GM23338 (cell line): ENCODE measurements at regions not wholly inside any gene's neighbourhood (a gene's known extent, or its start where the extent isn't known, plus 50 kb on each side); places are given as distances from the start of the nearest gene placed in this dataset.

Source experiments
- ATAC-seq: fragments of 200-7000 bp; cut with Tn5 transposase; 3 replicates; pipeline ENCODE4 v1.9.1; 2020
- DNase-seq: peaks from one replicate; pipeline ENCODE4 v3.0.0-alpha.2; 2015; ENCODE audit warnings: low spot score
- H2AFZ ChIP-seq: fragments of 200-600 bp; sonication (generic); 2 replicates; pipeline ENCODE4 v1.8.0; 2016; ENCODE audit warnings: antibody characterized with exemption, mild to moderate bottlenecking, moderate library complexity
- H3F3A ChIP-seq: fragments of 200-600 bp; sonication (generic); replicated peaks from 2 replicates; pipeline ENCODE4 v1.8.0; 2017; ENCODE audit warnings: antibody characterized with exemption, mixed run types, low read depth
- H3K27ac ChIP-seq: fragments of 200-600 bp; sonication (generic); 2 replicates; pipeline ENCODE4 v1.6.1; 2016; ENCODE audit warnings: low read depth
- H3K27me3 ChIP-seq: fragments of 200-600 bp; sonication (generic); 2 replicates; pipeline ENCODE4 v1.8.0; 2016; ENCODE audit warnings: mild to moderate bottlenecking, mixed run types, moderate library complexity; ENCODE audit not compliant: insufficient read depth
- H3K36me3 ChIP-seq: fragments of 200-600 bp; sonication (generic); 2 replicates; pipeline ENCODE4 v1.8.0; 2016; ENCODE audit warnings: mild to moderate bottlenecking; ENCODE audit not compliant: insufficient read depth
- H3K4me1 ChIP-seq: fragments of 200-600 bp; sonication (generic); 2 replicates; pipeline ENCODE4 v1.8.0; 2016; ENCODE audit warnings: mild to moderate bottlenecking, moderate library complexity; ENCODE audit not compliant: insufficient read depth
- H3K4me2 ChIP-seq: fragments of 200-600 bp; sonication (generic); 2 replicates; pipeline ENCODE4 v1.7.1; 2017; ENCODE audit warnings: mixed run types
- H3K4me3 ChIP-seq: fragments of 200-600 bp; sonication (generic); 2 replicates; pipeline ENCODE4 v1.6.1; 2016; ENCODE audit warnings: mixed run types
- H3K79me2 ChIP-seq: fragments of 200-600 bp; sonication (generic); replicated peaks from 2 replicates; pipeline ENCODE4 v1.8.0; 2017; ENCODE audit warnings: mild to moderate bottlenecking; ENCODE audit not compliant: insufficient read depth
- H3K9me2 ChIP-seq: fragments of 200-600 bp; sonication (generic); 2 replicates; pipeline ENCODE4 v1.8.0; 2017; ENCODE audit not compliant: insufficient read depth
- H4K20me1 ChIP-seq: fragments of 200-600 bp; sonication (generic); replicated peaks from 2 replicates; pipeline ENCODE4 v1.8.0; 2017; ENCODE audit warnings: mild to moderate bottlenecking; ENCODE audit not compliant: insufficient read depth
- H3K27ac Mint-ChIP-seq: 2 replicates; pipeline ENCODE4 v1.8.0; 2020; ENCODE audit warnings: inconsistent platforms, mild to moderate bottlenecking, moderate library complexity, mixed read lengths
- H3K27me3 Mint-ChIP-seq: 3 replicates; pipeline ENCODE4 v1.8.0; 2022; ENCODE audit warnings: low read depth, mild to moderate bottlenecking, moderate library complexity, mixed read lengths, inconsistent platforms; ENCODE audit not compliant: insufficient read depth, poor library complexity
- H3K36me3 Mint-ChIP-seq: 3 replicates; pipeline ENCODE4 v1.8.0; 2021; ENCODE audit warnings: low read depth, mild to moderate bottlenecking, inconsistent platforms, moderate library complexity, mixed read lengths
- H3K4me1 Mint-ChIP-seq: 3 replicates; pipeline ENCODE4 v1.8.0; 2020; ENCODE audit warnings: mild to moderate bottlenecking, inconsistent platforms, mixed read lengths
- H3K4me3 Mint-ChIP-seq: 3 replicates; pipeline ENCODE4 v1.8.0; 2021; ENCODE audit warnings: moderate library complexity, mild to moderate bottlenecking, inconsistent platforms, mixed read lengths
- H3K9me3 Mint-ChIP-seq: 3 replicates; pipeline ENCODE4 v1.8.0; 2020; ENCODE audit warnings: moderate library complexity, mild to moderate bottlenecking, inconsistent platforms, mixed read lengths
- CREB1 ChIP-seq: fragments of 250-450 bp; sonication (Bioruptor Pico); IDR thresholded peaks from 2 replicates; pipeline ENCODE4 v1.5.0; 2020; ENCODE audit warnings: low read depth, mild to moderate bottlenecking, moderate library complexity
- CTCF ChIP-seq, 2 experiments: fragments of 200-600 bp in 1 of 2; sonication (generic) in 1 of 2; conservative IDR thresholded peaks; 2 replicates each; pipeline versions ENCODE4 v1.5.1 to v1.6.1; 2016 to 2017; ENCODE audit warnings: antibody characterized with exemption in 2 of 2, low read depth in 2 of 2, mild to moderate bottlenecking in 2 of 2, moderate library complexity in 1 of 2
- ETS1 ChIP-seq: IDR thresholded peaks from 2 replicates; pipeline ENCODE4 v1.6.1; 2016; ENCODE audit warnings: antibody characterized with exemption
- EZH2 ChIP-seq: fragments of 200-600 bp; sonication (generic); IDR thresholded peaks from one replicate; pipeline ENCODE4 v1.8.0; 2017; ENCODE audit warnings: antibody characterized with exemption, mild to moderate bottlenecking, low read depth; ENCODE audit not compliant: unreplicated experiment
- EZH2phosphoT487 ChIP-seq: fragments of 200-600 bp; sonication (generic); IDR thresholded peaks from one replicate; pipeline ENCODE4 v1.8.1; 2018; ENCODE audit warnings: antibody characterized with exemption; ENCODE audit not compliant: unreplicated experiment
- JUNB ChIP-seq: IDR thresholded peaks from one replicate; pipeline ENCODE4 v1.6.1; 2016; ENCODE audit warnings: antibody characterized with exemption; ENCODE audit not compliant: unreplicated experiment
- NANOG ChIP-seq: IDR thresholded peaks from 2 replicates; pipeline ENCODE4 v1.6.1; 2016; ENCODE audit warnings: antibody characterized with exemption, borderline replicate concordance
- POLR2AphosphoS5 ChIP-seq: IDR thresholded peaks from 2 replicates; pipeline ENCODE4 v1.6.1; 2016; ENCODE audit warnings: antibody characterized with exemption, low read depth
- REST ChIP-seq: IDR thresholded peaks from one replicate; pipeline ENCODE4 v1.6.1; 2018; ENCODE audit warnings: antibody characterized with exemption; ENCODE audit not compliant: unreplicated experiment
- STAT1 ChIP-seq: IDR thresholded peaks from one replicate; pipeline ENCODE4 v1.6.1; 2016; ENCODE audit warnings: antibody characterized with exemption; ENCODE audit not compliant: unreplicated experiment
- ZNF114 ChIP-seq: fragments of 250-450 bp; sonication (Bioruptor Pico); IDR thresholded peaks from 2 replicates; pipeline ENCODE4 v1.5.0; 2020; ENCODE audit warnings: mild to moderate bottlenecking, moderate library complexity
- ZNF331 ChIP-seq: fragments of 250-450 bp; sonication (Bioruptor Pico); IDR thresholded peaks from 2 replicates; pipeline ENCODE4 v1.5.0; 2020; ENCODE audit warnings: low read depth, mild to moderate bottlenecking, moderate library complexity
- ZNF462 ChIP-seq: fragments of 250-450 bp; sonication (Bioruptor Pico); IDR thresholded peaks from 2 replicates; pipeline ENCODE4 v1.5.0; 2020; ENCODE audit warnings: mild to moderate bottlenecking, moderate library complexity

- H3K36me3 ChIP-seq = no peaks in the 10 kb centered on the region
- DNase-seq (no peak), ATAC-seq (no peak)
- H3K9me2 ChIP-seq = no peaks in the 10 kb centered on the region
- Mint-ChIP-seq H3K4me3 (no peak overlapping the region), H3K36me3 (no peaks in the 10 kb centered on the region), H3K9me3 (no peaks in the 10 kb centered on the region; the same call in 2 of the 3 replicates), H3K4me1 (no peaks in the 10 kb centered on the region; the same call in 2 of the 3 replicates), H3K27me3 (no peaks in the 10 kb centered on the region), H3K27ac (no peak overlapping the region)
- no peaks in the 10 kb centered on the region for H4K20me1 ChIP-seq
- no peak overlapping the region for H2AFZ ChIP-seq
- no peaks in the 10 kb centered on the region for H3K4me1 ChIP-seq
- peaks cover 5% of the 10 kb centered on the region for H3K79me2 ChIP-seq
- TF ChIP-seq ZNF331 (CRISPR knock-in tag) (no peak), JUNB (no peak), ETS1 (no peak), CTCF (conservative IDR thresholded peaks at IDR 0.05; ENCODE audit: low read depth in 2 of 2) (no peak), ZNF114 (CRISPR knock-in tag) (no peak), ZNF462 (no peak), STAT1 (no peak), REST (no peak), NANOG (no peak), EZH2phosphoT487 (no peak), POLR2AphosphoS5 (no peak), EZH2 (no peak), CREB1 (CRISPR knock-in tag) (no peak)
- H3F3A ChIP-seq = no peaks in the 10 kb centered on the region
- no peak overlapping the region for H3K4me2 ChIP-seq
- no peak overlapping the region for H3K4me3 ChIP-seq
- H3K27me3 ChIP-seq = no peaks in the 10 kb centered on the region
- H3K27ac ChIP-seq = no peak overlapping the region
These were observed 56.2 kb upstream of the LRRTM4 start for GRCh38 chr2:77578354-77578753.
